Colonic mucosa (tissue), 4 donors: ENCODE measurements at regions not wholly inside any gene's neighbourhood (a gene's known extent, or its start where the extent isn't known, plus 50 kb on each side); places are given as distances from the start of the nearest gene placed in this dataset.

Source experiments
- DNase-seq: peaks from one replicate; pipeline ENCODE4 v3.0.0-alpha.2; 2020
- H3K27ac ChIP-seq: fragments of 200-600 bp; one replicate; pipeline ENCODE4 v1.8.0; 2021
- H3K27me3 ChIP-seq: fragments of 200-600 bp; one replicate; pipeline ENCODE4 v1.8.0; 2021
- H3K36me3 ChIP-seq: fragments of 200-600 bp; one replicate; pipeline ENCODE4 v1.8.0; 2021
- H3K4me1 ChIP-seq: fragments of 200-600 bp; one replicate; pipeline ENCODE4 v1.8.0; 2021; ENCODE audit warnings: mild to moderate bottlenecking
- H3K4me3 ChIP-seq: fragments of 200-600 bp; one replicate; pipeline ENCODE4 v1.8.0; 2021
- H3K9ac ChIP-seq, 2 donors: one replicate each; pipeline ENCODE4 v1.7.0; 2013; ENCODE audit warnings: control low read depth in 2 of 2, low read depth in 2 of 2, low read length in 2 of 2
- H3K9me3 ChIP-seq: fragments of 200-600 bp; one replicate; pipeline ENCODE4 v1.8.0; 2021
- CTCF ChIP-seq: fragments of 200-600 bp; IDR thresholded peaks from one replicate; pipeline ENCODE4 v1.8.0; 2022; ENCODE audit warnings: antibody characterized with exemption, mild to moderate bottlenecking
- intact Hi-C: fragments of 100-400 bp; cut with DNase I; formaldehyde crosslinking; loops from one replicate; pipeline ENCODE4 v1.14.1; 2022
- donor health status: healthy.
- donor health status: DM: no; HTN: no; CAD: no.
- donor health status: DM: no; HTN: no; CAD: no.

GRCh38 chr13:69213396-69213795, 894.2 kb upstream of the ATXN8OS start:
- no peaks in the 10 kb centered on the region for H3K4me1 ChIP-seq
- H3K36me3 ChIP-seq: no peaks in the 10 kb centered on the region
- no peak overlapping the region for H3K27ac ChIP-seq
- DNase-seq: no peak
- no peak overlapping the region for H3K4me3 ChIP-seq
- intact Hi-C loops: no loop called here
- H3K9me3 ChIP-seq: no peaks in the 10 kb centered on the region
- no peaks in the 10 kb centered on the region for H3K27me3 ChIP-seq
- no peak for TF ChIP-seq CTCF
- H3K9ac ChIP-seq: no peak overlapping the region

- Histone ChIP-seq H3K4me3 (no peak overlapping the region), H3K9ac (no peak overlapping the region), H3K36me3 (no peaks in the 10 kb centered on the region), H3K9me3 (no peaks in the 10 kb centered on the region), H3K27me3 (no peaks in the 10 kb centered on the region), H3K27ac (no peak overlapping the region), H3K4me1 (no peaks in the 10 kb centered on the region)
- no peak for TF ChIP-seq CTCF
- intact Hi-C loops: no loop called here
- no peak for DNase-seq
These were observed 903.0 kb upstream of the ATXN8OS start for GRCh38 chr13:69204620-69205019.

- intact Hi-C loops: no loop called here
These were observed 904.6 kb upstream of the ATXN8OS start for GRCh38 chr13:69202996-69203395.

GRCh38 chr13:69199664-69200063, 908.0 kb upstream of the ATXN8OS start:
- Histone ChIP-seq H3K9me3 (no peaks in the 10 kb centered on the region), H3K36me3 (no peaks in the 10 kb centered on the region), H3K4me1 (no peaks in the 10 kb centered on the region), H3K27me3 (no peaks in the 10 kb centered on the region), H3K9ac (no peak overlapping the region), H3K4me3 (no peak overlapping the region), H3K27ac (no peak overlapping the region)
- no peak for DNase-seq
- no peak for TF ChIP-seq CTCF
- intact Hi-C loops: no loop called here

More at GRCh38 chr13:69202996-69203395, 904.6 kb upstream of the ATXN8OS start:
- Histone ChIP-seq H3K27me3 (no peaks in the 10 kb centered on the region), H3K27ac (no peak overlapping the region), H3K4me1 (no peaks in the 10 kb centered on the region), H3K4me3 (no peak overlapping the region), H3K9me3 (no peaks in the 10 kb centered on the region), H3K9ac (no peak overlapping the region), H3K36me3 (no peaks in the 10 kb centered on the region)
- no peak for TF ChIP-seq CTCF
- DNase-seq: no peak

- Histone ChIP-seq H3K9ac (no peak overlapping the region), H3K27me3 (no peaks in the 10 kb centered on the region), H3K9me3 (no peaks in the 10 kb centered on the region), H3K27ac (no peak overlapping the region), H3K4me3 (no peak overlapping the region), H3K4me1 (no peaks in the 10 kb centered on the region), H3K36me3 (no peaks in the 10 kb centered on the region)
- no peak for TF ChIP-seq CTCF
- intact Hi-C loops: no loop called here
- no peak for DNase-seq
These were observed 908.9 kb upstream of the ATXN8OS start for GRCh38 chr13:69198706-69199105.

GRCh38 chr13:69194130-69194529, 913.5 kb upstream of the ATXN8OS start:
- Histone ChIP-seq H3K4me3 (no peak overlapping the region), H3K9me3 (no peaks in the 10 kb centered on the region), H3K9ac (no peak overlapping the region), H3K27me3 (no peaks in the 10 kb centered on the region), H3K36me3 (no peaks in the 10 kb centered on the region), H3K27ac (no peak overlapping the region), H3K4me1 (no peaks in the 10 kb centered on the region)
- TF ChIP-seq CTCF: no peak
- intact Hi-C loops: no loop called here
- no peak for DNase-seq
